Right ventricle myocardium inferior (tissue), 1 donor: ENCODE measurements at regions not wholly inside any gene's neighbourhood (a gene's known extent, or its start where the extent isn't known, plus 50 kb on each side); places are given as distances from the start of the nearest gene placed in this dataset.

Experiments used
- ATAC-seq: fragments of 200-7000 bp; cut with Tn5 transposase; one replicate; pipeline ENCODE4 v1.9.1; 2020; ENCODE audit warnings: mild to moderate bottlenecking, moderate library complexity
- DNase-seq: peaks from one replicate; pipeline ENCODE4 v3.0.0; 2021; ENCODE audit errors: missing footprints
- intact Hi-C: fragments of 100-400 bp; cut with DNase I; formaldehyde crosslinking; loops from one replicate; pipeline ENCODE4 v1.11.0; 2022
- donor health status: DM: no; HTN: yes; CAD: no; lungs with severe emphysema.

- ATAC-seq (peak; percentile 85), DNase-seq (no peak)
- intact Hi-C loops: loop anchor here (5.0 kb wide), 1 partner anchor 315 kb away; no protein-coding TSS in a partner anchor
Measured at GRCh38 chr4:138087066-138087719, 155.0 kb downstream of the SLC7A11 start.

- DNase-seq (no peak), ATAC-seq (no peak)
- intact Hi-C loops: loop anchor here (5.0 kb wide), 1 partner anchor 316 kb away; no protein-coding TSS in a partner anchor
Measured at GRCh38 chr4:138086611-138087041, 155.5 kb downstream of the SLC7A11 start.

GRCh38 chr4:138085736-138086305, 156.3 kb downstream of the SLC7A11 start:
- no peak for ATAC-seq
- DNase-seq: no peak
- intact Hi-C loops: loop anchor here (5.0 kb wide), 1 partner anchor 316 kb away; no protein-coding TSS in a partner anchor

GRCh38 chr4:138078751-138079520, 163.2 kb downstream of the SLC7A11 start:
- intact Hi-C loops: no loop called here
- DNase-seq (no peak), ATAC-seq (peak; percentile 48)

GRCh38 chr4:138078253-138078652, 163.9 kb downstream of the SLC7A11 start:
- intact Hi-C loops: no loop called here
- ATAC-seq: no peak
- DNase-seq: no peak

- intact Hi-C loops: no loop called here
- DNase-seq (no peak), ATAC-seq (no peak)
Measured at GRCh38 chr4:138076561-138076960, 165.6 kb downstream of the SLC7A11 start.

- intact Hi-C loops: no loop called here
- ATAC-seq (no peak), DNase-seq (no peak)
Measured at GRCh38 chr4:138070816-138071215, 171.3 kb downstream of the SLC7A11 start.

- intact Hi-C loops: no loop called here
- ATAC-seq (no peak), DNase-seq (no peak)
Measured at GRCh38 chr4:138063581-138063980, 178.6 kb downstream of the SLC7A11 start.

- ATAC-seq (no peak), DNase-seq (no peak)
- intact Hi-C loops: no loop called here
Measured at GRCh38 chr4:138062929-138063328, 179.2 kb downstream of the SLC7A11 start.

- DNase-seq (no peak), ATAC-seq (no peak)
Measured at GRCh38 chr4:138056541-138056940, 185.6 kb downstream of the SLC7A11 start.

GRCh38 chr4:138055890-138056289, 186.3 kb downstream of the SLC7A11 start:
- intact Hi-C loops: no loop called here
- no peak for ATAC-seq

More at GRCh38 chr4:138056541-138056940, 185.6 kb downstream of the SLC7A11 start:
- intact Hi-C loops: no loop called here

GRCh38 chr4:138053641-138054301, 188.4 kb downstream of the SLC7A11 start:
- ATAC-seq: no peak
- no peak for DNase-seq
- intact Hi-C loops: no loop called here

More at GRCh38 chr4:138055890-138056289, 186.3 kb downstream of the SLC7A11 start:
- DNase-seq: no peak

- ATAC-seq (no peak), DNase-seq (no peak)
- intact Hi-C loops: no loop called here
Measured at GRCh38 chr4:138052806-138053632, 189.1 kb downstream of the SLC7A11 start.

- intact Hi-C loops: no loop called here
- ATAC-seq: no peak
Measured at GRCh38 chr4:138051157-138051556, 191.0 kb downstream of the SLC7A11 start.

GRCh38 chr4:138050601-138051000, 191.5 kb downstream of the SLC7A11 start:
- no peak for DNase-seq
- ATAC-seq: no peak
- intact Hi-C loops: no loop called here

More at GRCh38 chr4:138051157-138051556, 191.0 kb downstream of the SLC7A11 start:
- DNase-seq: no peak

GRCh38 chr4:138049355-138049754, 192.8 kb downstream of the SLC7A11 start:
- no peak for ATAC-seq
- intact Hi-C loops: no loop called here

GRCh38 chr4:138047290-138047689, 194.9 kb downstream of the SLC7A11 start:
- no peak for ATAC-seq
- intact Hi-C loops: no loop called here
- no peak for DNase-seq

More at GRCh38 chr4:138049355-138049754, 192.8 kb downstream of the SLC7A11 start:
- no peak for DNase-seq

GRCh38 chr4:138045036-138045435, 197.1 kb downstream of the SLC7A11 start:
- DNase-seq (no peak), ATAC-seq (no peak)
- intact Hi-C loops: no loop called here
